Dermis microvascular lymphatic vessel endothelial cell (primary cell): ENCODE measurements at regions not wholly inside any gene's neighbourhood (a gene's known extent, or its start where the extent isn't known, plus 50 kb on each side); places are given as distances from the start of the nearest gene placed in this dataset.
"Not testable (repeated sequence)": the region's sequence is repeated elsewhere in the genome, so short reads cannot be mapped to it uniquely, and the experiment has no call there.

Experiments
- DNase-seq, 2 donors: peaks; one replicate each; pipeline versions ENCODE4 v3.0.0 to v3.0.0-alpha.2; 2010; ENCODE audit warnings: low read depth in 2 of 2

- no peak for DNase-seq
These were observed 184.3 kb upstream of the ATP10B start for GRCh38 chr5:161036296-161036695.

GRCh38 chr5:161034451-161034850, 182.4 kb upstream of the ATP10B start:
- DNase-seq = no peak

- DNase-seq = no peak
These were observed 178.2 kb upstream of the ATP10B start for GRCh38 chr5:161030229-161030628.

GRCh38 chr5:161027763-161028162, 175.8 kb upstream of the ATP10B start:
- DNase-seq = no peak

GRCh38 chr5:161023551-161023950, 171.5 kb upstream of the ATP10B start:
- DNase-seq = no peak

- no peak for DNase-seq
These were observed 170.1 kb upstream of the ATP10B start for GRCh38 chr5:161022151-161022550.

- DNase-seq = no peak
These were observed 157.8 kb upstream of the ATP10B start for GRCh38 chr5:161009817-161010216.

- DNase-seq = no peak
These were observed 157.2 kb upstream of the ATP10B start for GRCh38 chr5:161009194-161009593.

- DNase-seq = no peak
These were observed 155.9 kb upstream of the ATP10B start for GRCh38 chr5:161007879-161008278.

GRCh38 chr5:161002571-161003074, 150.6 kb upstream of the ATP10B start:
- DNase-seq = no peak

- DNase-seq = no peak
These were observed 149.6 kb upstream of the ATP10B start for GRCh38 chr5:161001604-161002003.

- DNase-seq = not testable (repeated sequence)
These were observed 149.1 kb upstream of the ATP10B start for GRCh38 chr5:161001142-161001541.

- DNase-seq = no peak
These were observed 139.2 kb upstream of the ATP10B start for GRCh38 chr5:160991205-160991604.

GRCh38 chr5:160979385-160979784, 127.4 kb upstream of the ATP10B start:
- no peak for DNase-seq

GRCh38 chr5:160978944-160979343, 126.9 kb upstream of the ATP10B start:
- no peak for DNase-seq

GRCh38 chr5:160976181-160976580, 124.2 kb upstream of the ATP10B start:
- no peak for DNase-seq

- DNase-seq = no peak
These were observed 118.7 kb upstream of the ATP10B start for GRCh38 chr5:160970605-160971191.

- no peak for DNase-seq
These were observed 117.6 kb upstream of the ATP10B start for GRCh38 chr5:160969645-160970044.

GRCh38 chr5:160968480-160968879, 116.5 kb upstream of the ATP10B start:
- DNase-seq = no peak

- no peak for DNase-seq
These were observed 114.9 kb upstream of the ATP10B start for GRCh38 chr5:160966921-160967320.

GRCh38 chr5:160961761-160962160, 109.8 kb upstream of the ATP10B start:
- DNase-seq = no peak

- DNase-seq = no peak
These were observed 109.0 kb upstream of the ATP10B start for GRCh38 chr5:160961038-160961437.

- no peak for DNase-seq
These were observed 108.6 kb upstream of the ATP10B start for GRCh38 chr5:160960592-160960991.

- DNase-seq = no peak
These were observed 107.8 kb upstream of the ATP10B start for GRCh38 chr5:160959804-160960203.
